ENCODE measurements at regions not wholly inside any gene's neighbourhood (a gene's known extent, or its start where the extent isn't known, plus 50 kb on each side); places are given as distances from the start of the nearest gene placed in this dataset.
"Not testable (repeated sequence)": the region's sequence is repeated elsewhere in the genome, so short reads cannot be mapped to it uniquely, and the experiment has no call there.

DNA sequence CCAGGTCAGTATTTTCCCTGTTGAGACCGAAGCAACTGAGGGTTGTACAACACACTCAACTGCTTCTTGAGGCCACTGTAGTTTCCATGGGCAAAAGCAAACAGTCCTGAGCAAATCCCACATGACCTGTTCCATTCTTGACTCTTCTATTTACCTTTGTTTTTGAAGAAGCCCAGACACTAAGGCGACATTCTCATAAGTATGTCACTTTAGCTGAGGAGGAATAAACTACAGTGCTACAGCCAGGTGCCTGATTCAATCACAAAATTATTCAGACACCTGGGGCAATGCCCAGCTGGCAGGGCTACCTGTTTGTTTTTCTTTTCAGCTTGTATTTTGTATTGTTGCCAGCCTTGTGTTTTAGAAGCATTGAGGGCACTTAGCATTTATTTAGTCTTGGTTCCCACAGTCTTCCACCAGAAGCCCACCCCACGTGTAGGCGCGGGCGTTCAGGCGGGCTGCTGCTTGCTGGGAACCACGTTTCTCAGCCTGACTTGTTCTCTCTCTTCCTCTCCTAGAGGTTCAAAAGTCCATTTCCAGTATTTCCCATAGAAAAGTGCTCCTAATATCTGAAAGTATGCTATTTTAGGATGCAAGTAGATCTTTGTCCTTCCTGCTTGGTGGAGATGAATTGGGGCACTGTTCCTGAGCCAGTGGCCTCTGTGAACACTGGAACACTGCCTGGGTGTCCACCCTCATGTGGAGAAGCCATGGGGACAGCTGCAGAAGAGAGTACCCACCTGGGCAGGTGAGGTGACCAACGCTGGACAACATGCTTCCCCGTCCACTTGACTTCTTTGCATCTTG lies 99.0 kb upstream of the COPS8 start:
- DNase-seq (ENCODE audit: extremely low spot score, insufficient read length, low read depth) (no peak), FAIRE-seq (no peak)

DNA sequence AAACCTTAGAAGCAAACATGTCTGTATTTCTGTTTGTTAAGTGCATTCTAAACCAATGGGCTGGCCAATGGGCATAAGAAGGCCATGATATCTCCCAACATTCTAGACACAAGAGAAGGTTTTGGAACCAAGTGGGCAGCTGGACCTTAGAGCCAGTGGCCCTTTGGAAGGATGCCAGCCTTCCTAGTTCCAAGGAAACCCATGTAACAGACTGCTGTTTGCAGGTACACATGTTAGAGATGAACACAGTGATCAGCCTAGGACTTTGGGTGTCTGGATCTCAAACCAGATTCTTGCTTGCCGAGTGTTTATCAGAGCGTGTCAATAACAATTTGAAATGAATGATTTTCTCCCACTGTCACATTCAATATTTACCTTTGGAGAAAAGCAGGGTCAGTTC lies 97.5 kb upstream of the COPS8 start:
- DNase-seq (ENCODE audit: extremely low spot score, insufficient read length, low read depth): no peak

DNA sequence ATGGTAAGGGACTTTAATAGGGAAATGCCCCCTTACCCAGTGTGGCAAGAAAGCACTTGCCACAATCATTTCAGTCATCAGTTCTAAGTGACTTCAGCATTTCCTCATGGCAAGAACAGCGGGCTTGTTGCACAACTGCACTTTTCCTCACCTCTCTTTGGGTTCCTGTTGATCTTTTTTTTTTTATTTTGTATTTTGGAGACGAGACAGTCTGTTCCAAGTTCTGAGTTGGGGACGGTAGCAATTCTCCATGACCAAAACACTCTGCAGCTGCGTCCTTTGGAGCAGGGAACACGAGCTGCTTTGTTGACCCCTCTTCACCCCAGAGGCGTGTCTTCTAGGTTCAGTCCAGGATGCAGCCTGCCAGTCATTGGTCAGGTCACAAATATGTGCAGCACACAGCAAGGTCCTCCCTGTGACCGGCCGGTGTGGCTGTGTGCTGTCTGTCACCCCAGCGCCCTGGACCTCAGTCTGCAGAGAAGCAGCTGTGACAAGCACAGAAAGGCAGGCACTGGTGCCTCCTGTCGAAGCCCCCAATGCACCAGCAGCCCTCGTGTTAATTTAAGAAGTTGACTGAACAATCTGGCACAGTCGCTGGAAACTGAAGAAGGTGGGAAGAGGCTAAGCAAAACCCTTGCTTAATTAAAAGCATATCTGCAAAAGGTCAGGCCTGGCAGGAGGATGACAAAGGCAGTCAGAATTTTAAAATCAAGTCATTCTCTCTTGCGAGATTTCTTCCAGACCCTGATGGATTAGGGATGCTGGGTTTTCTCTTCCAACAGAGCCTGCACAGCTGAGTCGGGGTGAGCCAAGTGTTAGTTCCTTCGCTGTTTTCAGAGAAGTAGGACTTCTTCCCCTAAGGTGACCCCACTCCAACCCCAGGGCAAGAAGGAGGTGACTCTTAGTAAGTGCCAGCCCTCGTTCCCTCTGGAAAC lies 96.7 kb upstream of the COPS8 start:
- FAIRE-seq (no peak), DNase-seq (ENCODE audit: extremely low spot score, insufficient read length, low read depth) (no peak)

More for the DNA sequence above, 97.5 kb upstream of the COPS8 start:
- FAIRE-seq: no peak

DNA sequence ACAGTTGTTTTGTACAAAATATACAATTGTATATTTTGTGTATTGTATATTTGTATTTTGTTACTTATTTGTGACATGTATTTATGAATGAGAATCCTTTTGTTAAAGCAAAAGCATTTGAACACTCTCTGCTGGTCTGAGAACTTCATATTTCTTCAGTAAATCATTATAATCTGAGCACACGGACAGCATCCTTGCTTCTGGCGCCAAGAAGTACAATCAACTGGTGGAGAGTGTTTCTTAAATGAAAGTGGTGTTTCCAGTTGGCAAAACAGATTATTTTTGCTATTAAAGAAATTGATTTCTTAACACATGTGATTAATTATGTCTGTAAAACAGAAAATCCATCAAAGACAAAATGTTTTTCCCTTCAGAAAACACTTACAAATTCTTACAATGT lies 95.1 kb upstream of the COPS8 start:
- DNase-seq (ENCODE audit: extremely low spot score, insufficient read length, low read depth) (no peak), FAIRE-seq (no peak)

DNA sequence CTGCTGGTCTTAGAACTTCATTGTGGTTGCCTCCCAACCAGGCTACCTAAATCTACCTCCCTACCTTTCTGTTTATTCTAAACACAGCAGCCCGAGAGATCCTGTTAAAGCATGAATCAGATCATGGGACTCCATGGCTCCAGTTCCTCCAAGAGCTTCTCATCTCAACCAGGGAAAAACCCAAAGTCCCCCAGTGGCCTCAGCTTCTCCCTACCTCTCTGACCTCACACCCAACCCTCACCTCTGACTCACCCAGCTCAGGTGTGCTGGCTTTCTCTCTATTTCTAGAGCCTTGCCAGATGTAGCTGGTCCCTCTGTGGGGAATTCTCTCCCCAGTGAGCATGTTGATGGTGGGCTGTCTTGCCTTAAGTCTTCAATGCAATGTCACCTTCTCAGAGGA lies 93.8 kb upstream of the COPS8 start:
- DNase-seq (ENCODE audit: extremely low spot score, insufficient read length, low read depth) (no peak), FAIRE-seq (no peak)

DNA sequence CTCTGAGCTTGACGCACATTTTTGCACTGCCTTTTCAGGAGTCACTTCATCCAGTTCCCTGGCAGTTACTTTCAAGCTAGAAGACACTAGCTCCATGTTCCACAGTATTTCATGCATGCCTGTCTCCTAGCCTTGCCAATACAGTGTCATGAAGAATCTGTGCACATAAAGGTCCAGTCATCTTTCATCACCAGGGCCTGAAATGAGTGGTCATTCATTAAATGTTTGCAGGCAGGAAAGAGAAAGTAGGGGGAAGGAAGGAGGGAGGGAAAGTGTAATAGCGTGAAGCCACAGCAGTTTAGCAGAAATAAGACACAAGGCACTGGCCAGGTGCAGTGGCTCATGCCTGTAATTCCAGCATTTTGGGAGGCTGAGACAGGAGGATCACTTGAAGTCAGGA lies 92.4 kb upstream of the COPS8 start:
- DNase-seq (ENCODE audit: extremely low spot score, insufficient read length, low read depth) (no peak), FAIRE-seq (no peak)

DNA sequence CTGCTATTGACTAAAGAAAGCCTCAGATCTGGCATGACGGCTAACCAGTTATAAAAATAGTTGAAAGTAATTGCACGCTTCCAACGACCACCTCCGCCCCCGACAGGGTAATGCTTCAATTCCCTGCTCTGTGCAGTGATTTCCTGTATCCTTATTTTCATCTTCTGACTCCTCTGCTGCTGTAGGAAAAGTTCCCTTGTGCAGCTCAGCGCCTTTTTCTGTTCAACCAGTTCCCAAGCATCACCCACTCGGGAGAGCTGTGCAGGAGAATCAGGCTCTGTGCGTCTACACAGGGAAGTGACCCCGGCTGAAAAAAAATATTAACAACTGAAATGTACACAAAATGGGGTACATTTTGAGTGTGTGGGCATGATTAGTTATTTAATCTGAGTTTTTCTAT lies 91.3 kb upstream of the COPS8 start:
- DNase-seq (ENCODE audit: extremely low spot score, insufficient read length, low read depth) (no peak), FAIRE-seq (no peak)

DNA sequence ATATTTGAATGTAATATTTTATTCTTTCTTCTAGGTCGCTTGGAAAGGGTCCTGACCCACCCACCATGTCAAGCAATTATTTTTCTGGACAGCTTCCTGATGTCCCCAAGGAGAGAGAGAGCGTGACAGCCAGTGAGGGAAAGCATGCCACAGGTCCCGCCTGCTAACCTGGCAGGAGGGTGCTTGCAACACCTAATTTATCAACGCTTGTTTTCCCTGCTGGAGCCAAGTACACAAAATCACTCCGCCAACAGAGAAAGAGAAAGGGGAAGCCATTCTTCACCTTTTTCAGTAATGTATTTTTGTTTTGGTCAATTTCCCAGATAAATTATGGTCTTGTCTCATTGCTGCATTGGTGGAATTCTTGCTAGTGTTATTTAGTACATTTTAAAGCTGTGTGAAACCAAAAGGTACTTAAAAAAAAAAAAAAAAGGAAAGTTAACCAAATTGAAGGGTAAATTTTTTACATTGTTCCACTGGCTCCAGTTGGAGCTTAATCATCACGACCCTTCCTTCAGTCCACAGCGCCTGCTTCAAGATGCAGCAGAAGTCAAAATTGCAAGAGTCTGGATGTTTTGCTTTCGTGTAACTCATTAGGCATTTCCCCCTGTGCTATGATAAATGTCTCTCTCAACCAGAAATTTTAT lies 88.5 kb upstream of the COPS8 start:
- FAIRE-seq (no peak), DNase-seq (ENCODE audit: extremely low spot score, insufficient read length, low read depth) (no peak)

DNA sequence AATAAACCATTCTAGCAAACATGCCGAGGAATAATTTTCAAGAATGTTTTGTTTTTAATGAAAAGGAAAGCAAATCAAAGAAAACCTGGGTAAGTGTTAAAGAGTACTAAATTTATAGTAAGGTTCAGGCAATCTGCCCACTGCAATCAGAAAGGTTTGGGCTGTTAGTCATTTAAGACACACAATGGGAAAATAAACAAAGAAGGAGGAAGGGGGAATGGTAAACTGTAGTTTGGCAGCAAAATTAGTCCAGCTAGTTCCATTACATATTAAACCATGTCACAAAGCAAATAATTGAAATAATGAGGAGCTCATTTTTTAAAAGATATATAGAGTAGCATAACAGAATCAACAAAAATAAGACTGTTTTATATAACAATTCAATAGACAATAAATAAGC lies 87.5 kb upstream of the COPS8 start:
- no peak for DNase-seq (ENCODE audit: extremely low spot score, insufficient read length, low read depth)

DNA sequence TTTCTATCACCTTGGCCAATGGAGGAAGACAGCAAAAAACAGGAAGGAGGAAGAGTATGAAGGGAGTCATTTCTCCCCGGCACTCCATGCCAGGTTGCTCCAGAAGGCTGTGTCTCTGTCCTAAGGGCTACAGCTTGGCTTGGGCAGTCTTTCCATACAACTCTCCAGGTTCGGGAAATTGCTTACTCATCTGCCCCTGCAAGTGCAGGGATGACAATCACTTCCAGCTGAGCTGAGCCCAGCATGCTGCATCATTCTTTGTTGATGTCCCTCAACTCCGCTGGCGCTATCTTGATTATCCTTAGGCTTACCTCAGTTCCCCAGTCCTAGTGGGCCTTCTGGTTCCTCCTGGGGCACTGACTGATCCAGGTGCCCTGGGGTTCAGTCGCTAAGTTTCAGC lies 86.9 kb upstream of the COPS8 start:
- FAIRE-seq (no peak), DNase-seq (ENCODE audit: extremely low spot score, insufficient read length, low read depth) (no peak)

More for the DNA sequence above, 87.5 kb upstream of the COPS8 start:
- no peak for FAIRE-seq

DNA sequence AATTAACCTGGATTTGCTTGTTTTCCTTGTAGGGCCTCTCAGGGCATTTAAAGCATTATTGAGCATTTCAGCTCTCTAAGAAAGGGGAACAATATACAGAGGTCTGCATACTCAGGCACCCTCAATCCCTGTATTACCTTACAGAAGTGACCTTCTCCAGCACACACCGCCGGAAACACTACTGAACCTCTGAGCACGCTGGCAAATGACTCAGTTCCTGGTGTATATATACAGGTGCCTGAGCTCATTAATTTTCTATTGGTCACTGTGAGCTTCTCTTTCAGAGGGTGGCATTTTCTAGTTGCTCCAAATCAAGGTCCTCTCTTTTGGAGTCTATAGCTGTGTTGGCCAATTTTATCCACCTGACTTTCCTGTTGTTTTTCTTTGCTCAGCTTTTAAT lies 85.2 kb upstream of the COPS8 start:
- DNase-seq (ENCODE audit: extremely low spot score, insufficient read length, low read depth) (no peak), FAIRE-seq (no peak)

DNA sequence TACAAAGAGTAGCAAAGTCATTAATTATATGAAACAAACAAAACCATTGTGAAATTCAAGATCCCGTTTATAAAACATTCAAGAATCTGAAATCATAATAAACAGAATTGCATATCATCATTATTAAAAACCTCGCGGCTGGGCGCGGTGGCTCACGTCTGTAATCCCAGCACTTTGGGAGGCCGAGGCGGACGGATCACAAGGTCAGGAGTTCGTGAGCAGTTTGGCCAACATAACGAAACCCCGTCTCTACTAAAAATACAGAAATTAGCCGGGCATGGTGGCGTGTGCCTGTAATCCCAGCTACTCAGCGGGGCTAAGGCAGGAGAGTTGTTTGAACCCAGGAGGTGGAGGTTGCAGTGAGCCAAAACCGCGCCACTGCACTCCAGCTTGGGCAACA lies 80.3 kb upstream of the COPS8 start:
- FAIRE-seq; DNase-seq (ENCODE audit: extremely low spot score, insufficient read length, low read depth): not testable (repeated sequence)

DNA sequence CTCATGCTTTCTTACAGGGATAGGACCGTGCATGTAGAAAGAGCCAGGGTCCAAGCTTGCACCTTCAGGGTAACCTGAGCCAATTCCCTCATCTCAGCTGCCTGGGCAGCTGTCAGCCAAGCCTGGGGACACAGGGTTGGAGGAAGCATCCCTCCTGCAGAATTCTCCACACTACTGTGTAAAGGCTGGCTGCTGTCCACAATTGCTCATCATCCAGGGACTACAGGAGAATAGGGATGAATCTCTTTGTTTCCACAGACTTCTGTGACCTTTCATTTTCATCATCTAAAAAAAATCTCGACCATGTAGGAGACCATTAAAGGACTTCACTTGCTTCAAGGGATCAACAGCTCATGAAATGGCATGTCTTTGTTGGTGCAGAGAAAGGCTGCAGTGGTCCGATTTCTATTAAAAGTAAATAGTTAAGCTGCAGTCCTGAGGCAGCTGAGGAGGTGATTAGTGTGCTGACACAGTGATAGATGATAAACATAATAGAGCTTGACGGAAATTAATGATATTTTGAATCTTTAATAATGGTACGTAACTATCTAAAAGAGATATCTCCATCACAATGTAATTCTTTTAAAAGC lies 74.4 kb upstream of the COPS8 start:
- DNase-seq (ENCODE audit: extremely low spot score, insufficient read length, low read depth) (no peak), FAIRE-seq (no peak)

DNA sequence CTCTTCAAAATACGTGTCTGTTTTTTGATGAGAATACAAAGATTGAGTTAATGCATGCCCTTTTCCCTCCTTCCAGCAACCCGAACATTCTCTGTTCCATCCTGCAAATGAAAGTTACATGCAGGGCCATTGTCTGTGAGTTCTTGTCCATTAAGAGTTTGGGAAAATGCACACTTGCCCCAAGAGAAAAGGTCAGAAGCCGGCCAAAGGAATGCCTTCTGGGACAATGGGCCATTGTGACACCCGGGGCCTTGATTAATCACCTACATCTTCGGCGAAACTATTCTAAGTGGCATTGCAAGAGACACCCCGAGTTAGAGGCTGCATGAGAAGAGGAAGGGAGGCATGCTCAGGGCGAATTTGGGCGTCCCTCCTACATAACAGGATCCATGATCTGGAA lies 73.7 kb upstream of the COPS8 start:
- DNase-seq (ENCODE audit: extremely low spot score, insufficient read length, low read depth): no peak
- FAIRE-seq: no peak

DNA sequence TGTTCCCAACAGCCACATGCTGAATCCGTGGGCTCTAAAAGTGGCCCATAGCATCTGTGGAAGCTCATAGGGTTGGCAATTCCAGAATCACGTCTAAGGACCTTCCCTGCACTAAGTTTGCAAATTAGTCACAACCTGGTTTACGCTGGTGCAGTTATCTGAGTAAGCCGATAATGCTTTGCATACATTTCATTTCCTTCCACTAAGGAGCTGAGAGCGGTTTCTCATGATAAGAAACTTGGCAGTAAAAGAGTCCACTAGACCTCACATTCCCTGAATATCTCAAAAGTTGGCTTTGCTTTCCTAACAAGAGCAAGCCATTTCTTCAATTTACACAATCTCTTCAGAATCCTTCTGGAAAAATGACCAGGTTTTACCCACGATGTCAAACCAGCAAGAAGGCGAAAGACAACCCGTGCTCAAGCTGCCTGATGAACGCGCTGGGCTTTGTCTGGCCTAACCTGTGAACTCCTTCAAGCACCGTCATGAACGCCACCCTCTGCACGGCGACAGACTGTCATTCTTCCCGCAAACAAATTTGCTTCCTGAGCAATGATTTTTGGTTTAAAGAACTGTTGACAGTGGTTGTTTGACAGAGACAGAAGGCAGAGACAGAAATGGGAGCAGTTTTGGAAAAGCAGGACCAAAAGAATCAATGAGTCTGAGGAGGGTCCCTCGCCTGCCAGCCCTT lies 73.0 kb upstream of the COPS8 start:
- no peak for FAIRE-seq
- DNase-seq (ENCODE audit: extremely low spot score, insufficient read length, low read depth): no peak

DNA sequence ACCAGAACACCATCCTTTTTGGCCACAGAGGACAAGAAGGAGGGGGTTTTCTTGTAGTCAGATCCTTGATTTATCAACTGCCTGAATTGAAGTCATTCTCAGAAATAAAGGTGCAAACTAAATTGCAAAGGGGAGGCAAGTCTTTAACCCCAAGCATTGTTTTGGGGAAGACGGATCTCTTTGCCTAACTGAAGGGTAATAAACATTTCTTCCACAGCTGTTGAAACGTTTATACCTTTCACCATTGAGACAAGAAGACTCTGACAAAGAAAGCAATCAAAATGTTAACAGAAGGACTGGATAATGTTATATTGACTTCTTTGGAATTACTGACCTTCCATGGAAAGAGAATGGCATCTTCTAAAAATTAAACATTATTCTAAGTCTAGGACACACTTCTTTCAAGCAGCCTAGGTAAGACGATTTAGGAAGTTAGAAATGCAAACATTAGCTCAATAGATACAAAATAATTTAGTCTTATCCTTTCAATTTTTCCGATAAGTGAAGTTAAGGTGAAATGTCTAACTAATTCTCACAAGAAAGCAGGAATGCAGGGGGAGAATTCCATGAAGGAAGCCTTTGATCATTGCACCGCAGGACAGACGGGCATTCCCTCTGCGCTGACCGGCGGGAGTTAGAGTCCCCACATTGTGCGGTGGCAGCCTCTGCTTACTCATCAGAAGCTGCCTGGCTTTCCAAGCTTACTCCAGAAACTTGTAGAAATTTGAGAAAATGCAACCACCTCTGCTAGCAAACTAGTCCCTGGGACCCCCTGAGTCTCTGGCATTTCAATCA lies 69.4 kb upstream of the COPS8 start:
- DNase-seq (ENCODE audit: extremely low spot score, insufficient read length, low read depth): no peak
- no peak for FAIRE-seq

DNA sequence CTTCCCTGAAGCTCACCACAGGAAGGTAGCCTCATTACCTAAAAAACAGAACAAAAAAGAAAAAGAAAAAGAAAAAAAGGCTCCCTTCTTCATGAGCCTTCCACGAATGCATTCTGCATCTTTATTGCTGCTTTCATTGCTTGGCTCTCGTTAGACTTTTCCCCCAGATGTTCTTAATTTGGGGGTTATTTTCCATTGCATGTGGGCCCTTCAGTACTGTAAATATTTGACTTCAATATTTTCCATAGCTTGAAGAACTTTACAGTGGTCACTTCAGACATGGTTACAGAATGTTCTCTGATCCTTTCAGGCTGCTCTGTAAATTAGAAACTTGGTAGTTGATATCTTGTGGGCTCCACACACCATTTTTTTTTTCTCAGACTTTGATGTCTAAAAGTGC lies 65.6 kb upstream of the COPS8 start:
- no peak for DNase-seq (ENCODE audit: extremely low spot score, insufficient read length, low read depth)

DNA sequence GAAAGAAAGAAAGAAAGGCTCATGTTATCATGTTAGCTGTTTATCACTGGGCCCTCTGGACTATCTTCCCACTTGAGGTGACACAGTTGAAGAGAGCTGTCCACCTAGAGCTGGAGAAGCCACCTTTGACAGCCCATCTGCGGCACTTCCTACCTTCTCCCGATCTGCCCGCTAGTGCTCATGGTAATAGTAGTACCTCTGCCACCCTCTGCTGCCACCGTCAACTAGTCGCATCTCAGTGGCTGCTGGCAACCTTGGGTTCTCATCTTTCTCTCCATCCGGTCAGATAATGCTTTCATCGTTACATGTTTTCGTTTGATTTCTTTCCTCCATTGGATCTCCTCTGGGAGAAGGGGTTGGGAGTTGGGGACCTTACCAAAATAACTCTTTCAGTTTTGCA lies 63.2 kb upstream of the COPS8 start:
- FAIRE-seq (no peak), DNase-seq (ENCODE audit: extremely low spot score, insufficient read length, low read depth) (no peak)

More for the DNA sequence above, 65.6 kb upstream of the COPS8 start:
- FAIRE-seq: no peak

DNA sequence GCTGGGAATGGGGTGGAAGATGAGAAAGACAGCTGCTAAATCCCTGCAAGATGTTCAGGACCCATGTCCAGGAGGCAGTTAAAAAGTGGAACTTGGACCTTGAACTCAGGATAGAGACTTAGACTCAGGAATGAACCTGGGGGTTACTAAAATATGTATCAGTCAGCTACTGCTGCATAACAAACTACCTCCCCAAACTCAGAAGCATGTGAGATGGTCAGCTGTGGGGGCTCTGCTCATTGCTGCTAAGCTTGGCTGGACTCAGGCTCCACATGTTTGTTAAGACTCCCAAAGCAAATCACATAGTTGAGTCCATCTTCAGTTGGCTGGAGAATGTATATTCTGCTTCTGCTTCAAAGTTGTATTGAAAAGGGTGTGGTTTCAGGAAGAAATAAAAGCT lies 61.4 kb upstream of the COPS8 start:
- no peak for FAIRE-seq

More for the DNA sequence above, 61.4 kb upstream of the COPS8 start:
- DNase-seq (ENCODE audit: extremely low spot score, insufficient read length, low read depth): no peak

All from GM18507 (cell line).